NCI-H1436 (cell line): ENCODE measurements at regions not wholly inside any gene's neighbourhood (a gene's known extent, or its start where the extent isn't known, plus 50 kb on each side); places are given as distances from the start of the nearest gene placed in this dataset.
"Not testable (repeated sequence)": the region's sequence is repeated elsewhere in the genome, so short reads cannot be mapped to it uniquely, and the experiment has no call there.

Source experiments
- DNase-seq: peaks from one replicate; lab custom pipeline; 2025; lab: John Stamatoyannopoulos, UW

- no peak for DNase-seq
These were observed 225.0 kb upstream of the FAM3C start for GRCh38 chr7:121620953-121621606.

- DNase-seq, result no peak
These were observed 224.1 kb upstream of the FAM3C start for GRCh38 chr7:121620206-121620605.

GRCh38 chr7:121618182-121618581, 222.1 kb upstream of the FAM3C start:
- DNase-seq, result no peak

GRCh38 chr7:121610243-121610642, 214.1 kb upstream of the FAM3C start:
- no peak for DNase-seq

- no peak for DNase-seq
These were observed 213.1 kb upstream of the FAM3C start for GRCh38 chr7:121609208-121609607.

- peak; percentile 1 for DNase-seq
These were observed 212.7 kb upstream of the FAM3C start for GRCh38 chr7:121608785-121609184.

GRCh38 chr7:121608183-121608582, 212.1 kb upstream of the FAM3C start:
- not testable (repeated sequence) for DNase-seq

- DNase-seq, result peak; percentile 38
These were observed 209.2 kb upstream of the FAM3C start for GRCh38 chr7:121605317-121605680.

GRCh38 chr7:121604627-121605316, 208.7 kb upstream of the FAM3C start:
- no peak for DNase-seq

GRCh38 chr7:121603886-121604285, 207.8 kb upstream of the FAM3C start:
- DNase-seq, result no peak

- no peak for DNase-seq
These were observed 203.8 kb upstream of the FAM3C start for GRCh38 chr7:121599887-121600286.

GRCh38 chr7:121595758-121596696, 199.9 kb upstream of the FAM3C start:
- no peak for DNase-seq

- DNase-seq, result no peak
These were observed 195.8 kb upstream of the FAM3C start for GRCh38 chr7:121591926-121592325.

GRCh38 chr7:121587435-121587834, 191.3 kb upstream of the FAM3C start:
- DNase-seq, result no peak

GRCh38 chr7:121582258-121582657, 186.2 kb upstream of the FAM3C start:
- no peak for DNase-seq

GRCh38 chr7:121579639-121580038, 183.5 kb upstream of the FAM3C start:
- DNase-seq, result no peak

- DNase-seq, result no peak
These were observed 182.6 kb upstream of the FAM3C start for GRCh38 chr7:121578669-121579068.

GRCh38 chr7:121576148-121576917, 180.2 kb upstream of the FAM3C start:
- DNase-seq, result no peak

- no peak for DNase-seq
These were observed 179.2 kb upstream of the FAM3C start for GRCh38 chr7:121575194-121575765.

GRCh38 chr7:121574109-121574508, 178.0 kb upstream of the FAM3C start:
- DNase-seq, result no peak

- DNase-seq, result no peak
These were observed 176.5 kb upstream of the FAM3C start for GRCh38 chr7:121572615-121573014.

- no peak for DNase-seq
These were observed 174.3 kb upstream of the FAM3C start for GRCh38 chr7:121570365-121570764.
